ENCODE measurements at regions not wholly inside any gene's neighbourhood (a gene's known extent, or its start where the extent isn't known, plus 50 kb on each side); places are given as distances from the start of the nearest gene placed in this dataset.

GRCh38 chr5:73298251-73298771 lies 125.3 kb downstream of the TMEM174 start:
- POLR2A ChIA-PET: no interaction called here
- CTCF ChIA-PET: interaction anchor here (1.9 kb wide), 1 partner anchor 153 kb away, joined by 7 read pairs; no protein-coding TSS in a partner anchor

GRCh38 chr5:73297430-73297829 lies 124.4 kb downstream of the TMEM174 start:
- CTCF ChIA-PET: no interaction called here
- POLR2A ChIA-PET: no interaction called here

GRCh38 chr5:73296772-73297171 lies 123.8 kb downstream of the TMEM174 start:
- ChIA-PET POLR2A (no interaction called here), CTCF (no interaction called here)

- CTCF ChIA-PET: no interaction called here
- POLR2A ChIA-PET: no interaction called here
Measured at GRCh38 chr5:73295921-73296320, 122.9 kb downstream of the TMEM174 start.

GRCh38 chr5:73295447-73295846 lies 122.5 kb downstream of the TMEM174 start:
- ChIA-PET POLR2A (no interaction called here), CTCF (interaction anchor here (0.9 kb wide), 1 partner anchor 21 kb away, joined by 3 read pairs; no protein-coding TSS in a partner anchor)

- ChIA-PET CTCF (no interaction called here), POLR2A (no interaction called here)
Measured at GRCh38 chr5:73292816-73293459, 119.9 kb downstream of the TMEM174 start.

- ChIA-PET POLR2A (no interaction called here), CTCF (no interaction called here)
Measured at GRCh38 chr5:73291873-73292272, 118.9 kb downstream of the TMEM174 start.

- ChIA-PET POLR2A (no interaction called here), CTCF (no interaction called here)
Measured at GRCh38 chr5:73290242-73290641, 117.2 kb downstream of the TMEM174 start.

GRCh38 chr5:73288803-73289720 lies 116.1 kb downstream of the TMEM174 start:
- ChIA-PET CTCF (no interaction called here), POLR2A (no interaction called here)

- POLR2A ChIA-PET: no interaction called here
- CTCF ChIA-PET: no interaction called here
Measured at GRCh38 chr5:73286896-73287295, 113.9 kb downstream of the TMEM174 start.

- CTCF ChIA-PET: no interaction called here
- POLR2A ChIA-PET: no interaction called here
Measured at GRCh38 chr5:73284985-73285384, 112.0 kb downstream of the TMEM174 start.

- POLR2A ChIA-PET: no interaction called here
- CTCF ChIA-PET: no interaction called here
Measured at GRCh38 chr5:73284220-73284795, 111.3 kb downstream of the TMEM174 start.

GRCh38 chr5:73282923-73283322 lies 109.9 kb downstream of the TMEM174 start:
- CTCF ChIA-PET: no interaction called here

GRCh38 chr5:73282383-73282782 lies 109.4 kb downstream of the TMEM174 start:
- ChIA-PET CTCF (no interaction called here), POLR2A (no interaction called here)

More at GRCh38 chr5:73282923-73283322, 109.9 kb downstream of the TMEM174 start:
- POLR2A ChIA-PET: no interaction called here

- ChIA-PET POLR2A (no interaction called here), CTCF (no interaction called here)
Measured at GRCh38 chr5:73280821-73281746, 108.1 kb downstream of the TMEM174 start.

GRCh38 chr5:73280386-73280785 lies 107.4 kb downstream of the TMEM174 start:
- POLR2A ChIA-PET: no interaction called here
- CTCF ChIA-PET: no interaction called here

- CTCF ChIA-PET: no interaction called here
- POLR2A ChIA-PET: no interaction called here
Measured at GRCh38 chr5:73279805-73280204, 106.8 kb downstream of the TMEM174 start.

- ChIA-PET CTCF (no interaction called here), POLR2A (no interaction called here)
Measured at GRCh38 chr5:73278693-73279092, 105.7 kb downstream of the TMEM174 start.

- POLR2A ChIA-PET: no interaction called here
- CTCF ChIA-PET: interaction anchor here (0.8 kb wide), 1 partner anchor 20 kb away, joined by 3 read pairs; no protein-coding TSS in a partner anchor
Measured at GRCh38 chr5:73274881-73275663, 102.1 kb downstream of the TMEM174 start.
